Left lung (tissue), 4 donors: ENCODE measurements at regions not wholly inside any gene's neighbourhood (a gene's known extent, or its start where the extent isn't known, plus 50 kb on each side); places are given as distances from the start of the nearest gene placed in this dataset.
A peak's percentile ranks its signal among the peaks of the same experiment; 100 is the strongest.

Experiments
- ATAC-seq: fragments of 200-7000 bp; cut with Tn5 transposase; one replicate; pipeline ENCODE4 v1.9.1; 2020; ENCODE audit warnings: moderate library complexity
- DNase-seq, 4 donors: peaks; one replicate each; pipeline ENCODE4 v3.0.0-alpha.2; 2013 to 2020
- H3K27ac ChIP-seq, 2 donors: fragments of 200-600 bp; sonication (generic) in 1 of 2; one replicate each; pipeline versions ENCODE4 v1.5.0 to v1.8.0; 2020 to 2021
- H3K27me3 ChIP-seq, 2 donors: fragments of 200-600 bp; sonication (generic) in 1 of 2; one replicate each; pipeline versions ENCODE4 v1.5.0 to v1.8.0; 2020 to 2021
- H3K36me3 ChIP-seq, 2 donors: fragments of 200-600 bp; sonication (generic) in 1 of 2; one replicate each; pipeline versions ENCODE4 v1.5.0 to v1.8.0; 2020 to 2021
- H3K4me1 ChIP-seq, 2 donors: fragments of 200-600 bp; one replicate each; pipeline ENCODE4 v1.8.0; 2021
- H3K4me3 ChIP-seq, 2 donors: fragments of 200-600 bp; sonication (generic) in 1 of 2; one replicate each; pipeline versions ENCODE4 v1.5.0 to v1.8.0; 2020 to 2021; ENCODE audit warnings: mild to moderate bottlenecking in 1 of 2
- H3K9me3 ChIP-seq, 2 donors: fragments of 200-600 bp; sonication (generic) in 1 of 2; one replicate each; pipeline versions ENCODE4 v1.5.0 to v1.8.0; 2020 to 2021
- CTCF ChIP-seq, 2 donors: fragments of 200-600 bp; sonication (generic) in 1 of 2; IDR thresholded peaks; one replicate each; pipeline versions ENCODE4 v1.5.0 to v1.8.0; 2021; ENCODE audit warnings: antibody characterized with exemption in 2 of 2
- intact Hi-C, 2 donors: fragments of 100-400 bp; cut with DNase I; formaldehyde crosslinking; loops; one replicate each; pipeline versions ENCODE4 v1.11.2 to v1.14.2; 2022
- donor health status: DM: no; HTN: yes; CAD: no.
- donor health status: DM: no; HTN: no; CAD: no.

GRCh38 chr21:31500071-31500470, 156.0 kb upstream of the TIAM1 start:
- Histone ChIP-seq H3K4me3 (no peak overlapping the region), H3K4me1 (no peaks in the 10 kb centered on the region), H3K36me3 (no peaks in the 10 kb centered on the region), H3K27me3 (no peaks in the 10 kb centered on the region), H3K9me3 (no peaks in the 10 kb centered on the region), H3K27ac (no peak overlapping the region)
- TF ChIP-seq CTCF (IDR thresholded peaks at IDR 0.05): no peak
- intact Hi-C loops: no loop called here
- ATAC-seq (no peak), DNase-seq (peak in 2 of 4 donors; percentile 37 to 48)

GRCh38 chr21:31498985-31499384, 154.9 kb upstream of the TIAM1 start:
- Histone ChIP-seq H3K27me3 (no peaks in the 10 kb centered on the region), H3K27ac (no peak overlapping the region), H3K9me3 (no peaks in the 10 kb centered on the region), H3K4me3 (no peak overlapping the region), H3K36me3 (no peaks in the 10 kb centered on the region), H3K4me1 (no peaks in the 10 kb centered on the region)
- intact Hi-C loops: no loop called here
- ATAC-seq (no peak), DNase-seq (no peak)
- no peak for TF ChIP-seq CTCF (IDR thresholded peaks at IDR 0.05)

DNA sequence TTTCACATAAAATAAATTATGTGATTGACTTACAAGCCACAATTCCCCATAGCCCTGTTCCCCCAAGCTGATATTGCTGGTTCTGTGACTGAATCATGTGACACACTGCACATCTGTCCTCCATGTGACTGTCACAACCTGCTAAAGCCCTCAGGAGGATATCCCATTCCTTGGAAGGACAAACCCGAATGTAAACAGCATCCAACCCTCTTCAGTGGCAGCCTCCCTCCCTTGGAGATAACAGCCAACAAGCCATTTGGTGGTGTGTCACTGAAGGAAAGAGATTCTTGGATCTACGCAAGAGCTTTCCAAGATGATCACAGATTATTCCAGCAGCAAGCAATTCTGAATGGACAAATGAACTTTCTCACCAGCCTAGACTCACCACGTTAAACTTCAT, 153.9 kb upstream of the TIAM1 start:
- no peak for TF ChIP-seq CTCF (IDR thresholded peaks at IDR 0.05)
- Histone ChIP-seq H3K36me3 (no peaks in the 10 kb centered on the region), H3K27me3 (no peaks in the 10 kb centered on the region), H3K4me3 (no peak overlapping the region), H3K4me1 (no peaks in the 10 kb centered on the region), H3K27ac (no peak overlapping the region), H3K9me3 (no peaks in the 10 kb centered on the region)
- intact Hi-C loops: no loop called here
- DNase-seq: no peak
- ATAC-seq: no peak

DNA sequence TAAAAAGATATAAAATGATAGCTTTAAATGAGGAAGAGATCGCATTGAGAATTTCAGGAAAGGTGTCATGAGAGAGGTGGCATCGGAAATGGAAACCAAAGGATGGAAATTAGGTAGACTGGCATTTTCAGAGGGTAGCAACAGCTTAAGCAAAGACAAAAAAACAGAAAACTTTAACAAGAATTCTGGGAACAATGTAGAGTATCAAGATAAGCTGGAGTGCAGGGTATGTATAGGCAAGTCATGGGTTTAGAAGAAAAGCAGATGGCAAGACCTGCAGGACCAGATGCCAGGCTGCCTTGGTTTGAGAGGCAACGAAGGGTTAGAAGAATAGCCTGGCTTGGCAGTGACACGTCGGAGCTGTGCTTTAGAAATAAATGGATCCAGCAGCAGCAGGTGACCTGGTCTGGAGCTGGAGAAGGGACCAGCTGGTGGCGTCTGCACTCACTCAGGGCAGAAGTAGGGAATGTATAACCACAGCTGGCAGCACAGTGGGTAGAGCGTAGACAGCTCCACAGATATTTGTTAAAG, 149.4 kb upstream of the TIAM1 start:
- DNase-seq (no peak), ATAC-seq (no peak)
- no peaks in the 10 kb centered on the region for H3K36me3 ChIP-seq
- H3K27me3 ChIP-seq: no peaks in the 10 kb centered on the region
- no peak for TF ChIP-seq CTCF (IDR thresholded peaks at IDR 0.05)
- no peaks in the 10 kb centered on the region for H3K9me3 ChIP-seq
- no peak overlapping the region for H3K4me3 ChIP-seq
- H3K27ac ChIP-seq: no peak overlapping the region
- no peaks in the 10 kb centered on the region for H3K4me1 ChIP-seq
- intact Hi-C loops: no loop called here

DNA sequence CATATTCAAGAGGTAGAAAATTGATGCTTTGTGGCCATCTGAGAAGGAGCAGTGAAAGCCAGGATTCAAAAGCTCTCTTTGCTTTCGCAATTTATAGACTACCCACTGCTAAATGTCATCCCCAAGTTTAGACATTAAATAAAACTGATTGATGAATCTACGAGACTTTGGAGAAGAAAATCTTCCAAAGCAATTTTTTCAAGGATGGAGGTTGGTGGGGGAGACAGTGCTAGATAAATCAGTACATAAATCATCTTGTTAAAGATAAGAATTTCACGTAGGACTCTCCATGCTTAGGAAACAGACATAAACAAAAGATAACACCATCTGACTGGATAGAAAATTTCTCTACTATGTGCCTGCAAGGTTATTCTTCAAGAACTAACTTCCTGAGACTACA, 147.6 kb upstream of the TIAM1 start:
- intact Hi-C loops: no loop called here
- ATAC-seq (no peak), DNase-seq (no peak)
- Histone ChIP-seq H3K4me1 (no peaks in the 10 kb centered on the region), H3K9me3 (no peaks in the 10 kb centered on the region), H3K4me3 (no peak overlapping the region), H3K27me3 (no peaks in the 10 kb centered on the region), H3K27ac (no peak overlapping the region), H3K36me3 (no peaks in the 10 kb centered on the region)
- TF ChIP-seq CTCF (IDR thresholded peaks at IDR 0.05): no peak
